ENCODE measurements at regions not wholly inside any gene's neighbourhood (a gene's known extent, or its start where the extent isn't known, plus 50 kb on each side); places are given as distances from the start of the nearest gene placed in this dataset.

DNA sequence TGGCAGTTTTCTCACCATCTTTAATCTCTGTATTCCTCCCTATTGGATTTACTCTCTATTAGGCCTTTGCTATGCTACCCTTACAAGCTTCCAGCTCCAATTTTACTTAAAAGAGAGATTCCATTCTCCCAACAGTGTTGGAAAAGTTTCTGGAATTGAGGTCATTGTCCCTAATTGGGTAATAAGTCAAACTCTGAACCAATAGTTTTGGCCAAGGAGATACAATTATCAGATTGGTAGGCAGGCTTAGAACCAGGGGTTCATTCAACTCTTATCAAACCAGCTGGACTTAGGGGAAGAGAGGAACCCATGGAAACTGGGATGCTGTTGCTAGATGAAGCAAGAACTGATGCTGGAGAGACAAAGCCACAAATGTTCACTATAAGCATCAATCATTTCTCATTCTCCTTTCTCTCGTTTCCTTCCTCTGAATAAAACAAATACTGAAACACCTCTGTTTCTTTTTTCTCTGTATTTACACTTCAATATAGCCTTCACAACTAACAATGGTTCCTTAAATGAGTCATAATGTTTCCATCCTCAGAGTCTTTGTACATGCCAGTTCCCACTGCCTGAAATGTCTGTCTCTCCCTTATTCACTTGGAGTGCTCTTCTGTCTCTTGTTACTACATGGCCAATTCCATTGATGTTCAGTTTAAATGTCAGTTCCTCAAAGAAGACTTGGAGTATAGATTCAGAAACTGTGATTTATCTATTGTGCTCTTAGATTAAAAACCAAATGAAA is 587.3 kb downstream of the GABRG2 start:
- intact Hi-C loops (cut with DNase I): no loop called here
- Histone ChIP-seq H3K27ac (no peak overlapping the region), H3K4me1 (no peaks in the 10 kb centered on the region), H3K27me3 (ENCODE audit: low read depth) (no peaks in the 10 kb centered on the region), H3K9me3 (peaks cover 5% of the 10 kb centered on the region), H3K4me3 (no peak overlapping the region), H3K36me3 (no peaks in the 10 kb centered on the region)
- ATAC-seq: no peak
- DNase-seq: no peak
- TF ChIP-seq CTCF (IDR thresholded peaks at IDR 0.05): no peak

GRCh38 chr5:162657076-162657475 is 589.5 kb downstream of the GABRG2 start:
- H3K9me3 ChIP-seq: no peaks in the 10 kb centered on the region
- H3K36me3 ChIP-seq: no peaks in the 10 kb centered on the region
- no peaks in the 10 kb centered on the region for H3K4me1 ChIP-seq
- DNase-seq (no peak), ATAC-seq (no peak)
- intact Hi-C loops (cut with DNase I): no loop called here
- no peaks in the 10 kb centered on the region for H3K27me3 ChIP-seq (ENCODE audit: low read depth)
- no peak for TF ChIP-seq CTCF (IDR thresholded peaks at IDR 0.05)
- no peak overlapping the region for H3K27ac ChIP-seq
- H3K4me3 ChIP-seq: no peak overlapping the region

GRCh38 chr5:162664846-162665245 is 597.3 kb downstream of the GABRG2 start:
- no peaks in the 10 kb centered on the region for H3K9me3 ChIP-seq
- no peaks in the 10 kb centered on the region for H3K4me1 ChIP-seq
- intact Hi-C loops (cut with DNase I): no loop called here
- H3K4me3 ChIP-seq: no peak overlapping the region
- DNase-seq (no peak), ATAC-seq (no peak)
- no peaks in the 10 kb centered on the region for H3K36me3 ChIP-seq
- no peaks in the 10 kb centered on the region for H3K27me3 ChIP-seq (ENCODE audit: low read depth)
- H3K27ac ChIP-seq: no peak overlapping the region
- no peak for TF ChIP-seq CTCF (IDR thresholded peaks at IDR 0.05)

DNA sequence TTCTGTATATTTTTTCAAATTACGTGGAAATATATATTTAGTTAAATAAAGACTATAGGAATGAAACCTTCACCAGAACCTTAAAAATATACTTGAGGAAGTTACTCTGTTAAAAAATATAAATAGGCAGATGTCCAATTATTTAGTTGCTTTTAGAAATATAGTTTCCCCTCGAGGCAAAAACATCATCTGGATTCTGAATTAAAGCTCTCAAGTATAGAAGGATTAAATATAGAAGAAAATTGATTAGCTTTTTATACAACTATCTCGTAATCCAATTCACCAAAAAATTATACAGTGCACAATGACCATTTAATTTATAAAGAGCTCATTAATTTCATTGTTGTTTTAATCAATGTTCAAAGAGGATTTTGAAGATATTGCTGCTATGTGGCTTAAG is 601.4 kb downstream of the GABRG2 start:
- H3K27me3 ChIP-seq (ENCODE audit: low read depth): no peaks in the 10 kb centered on the region
- ATAC-seq: no peak
- intact Hi-C loops (cut with DNase I): no loop called here

DNA sequence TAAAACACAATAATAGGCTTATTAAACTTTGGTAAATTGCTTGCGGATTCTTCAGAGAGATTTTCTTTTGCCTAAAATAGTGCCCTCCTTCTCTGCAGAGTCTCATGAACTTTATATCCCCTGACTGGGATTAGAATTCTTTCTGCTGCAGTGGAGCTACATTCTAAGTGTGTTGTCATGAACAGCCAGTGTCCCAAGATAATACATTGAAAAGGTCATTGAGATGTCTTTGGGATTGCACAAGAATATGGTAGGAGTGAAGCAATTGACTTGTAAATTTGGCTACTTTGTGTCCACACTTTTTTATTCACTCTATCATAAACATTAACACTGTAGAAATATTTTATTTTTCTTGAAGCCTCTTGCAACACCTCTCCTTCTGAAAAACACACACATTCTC is 604.5 kb downstream of the GABRG2 start:
- TF ChIP-seq CTCF (IDR thresholded peaks at IDR 0.05): no peak
- Histone ChIP-seq H3K27me3 (ENCODE audit: low read depth) (no peaks in the 10 kb centered on the region), H3K9me3 (no peaks in the 10 kb centered on the region), H3K4me3 (no peak overlapping the region), H3K36me3 (no peaks in the 10 kb centered on the region), H3K27ac (no peak overlapping the region), H3K4me1 (no peaks in the 10 kb centered on the region)
- ATAC-seq (no peak), DNase-seq (no peak)
- intact Hi-C loops (cut with DNase I): no loop called here

More for the DNA sequence above, 601.4 kb downstream of the GABRG2 start:
- TF ChIP-seq CTCF (IDR thresholded peaks at IDR 0.05): no peak
- no peaks in the 10 kb centered on the region for H3K36me3 ChIP-seq
- no peaks in the 10 kb centered on the region for H3K9me3 ChIP-seq
- H3K4me1 ChIP-seq: no peaks in the 10 kb centered on the region
- DNase-seq: no peak
- H3K27ac ChIP-seq: no peak overlapping the region
- H3K4me3 ChIP-seq: no peak overlapping the region
